Stimulated activated CD4-positive, alpha-beta T cell treated with anti-CD3 and anti-CD28 coated beads, TNF-alpha, amount 100 ng/mL, for 1 hour (primary cell): ENCODE measurements at regions not wholly inside any gene's neighbourhood (a gene's known extent, or its start where the extent isn't known, plus 50 kb on each side); places are given as distances from the start of the nearest gene placed in this dataset.
"Not testable (repeated sequence)": the region's sequence is repeated elsewhere in the genome, so short reads cannot be mapped to it uniquely, and the experiment has no call there.

Source experiments
- DNase-seq, 3 donors: peaks; one replicate each; pipeline ENCODE4 v3.0.0-alpha.2; 2020; ENCODE audit warnings: low read depth in 3 of 3, low spot score in 1 of 3

DNA sequence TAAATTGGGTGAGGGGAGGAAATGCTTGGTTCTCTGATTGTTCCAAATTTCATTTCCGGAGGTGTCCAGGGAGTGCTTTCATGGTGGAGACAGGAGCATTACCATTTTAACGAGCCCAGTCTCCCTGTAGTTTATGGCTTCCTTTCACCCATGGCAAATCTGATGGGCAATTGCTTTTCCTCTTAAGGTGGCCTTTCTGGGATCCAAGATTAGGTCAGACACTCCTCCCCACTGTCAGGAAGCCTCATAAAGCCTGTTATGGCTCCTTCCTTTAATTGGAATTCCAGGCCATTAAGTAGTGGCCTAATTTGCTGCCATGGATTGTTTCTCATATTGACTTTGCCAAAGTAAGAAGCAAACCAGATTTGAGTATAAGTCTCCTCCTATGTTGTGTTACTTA, 157.8 kb downstream of the PDCD6IP start:
- DNase-seq = no peak

- DNase-seq = no peak
These were observed 158.3 kb downstream of the PDCD6IP start for GRCh38 chr3:33956776-33957175.

DNA sequence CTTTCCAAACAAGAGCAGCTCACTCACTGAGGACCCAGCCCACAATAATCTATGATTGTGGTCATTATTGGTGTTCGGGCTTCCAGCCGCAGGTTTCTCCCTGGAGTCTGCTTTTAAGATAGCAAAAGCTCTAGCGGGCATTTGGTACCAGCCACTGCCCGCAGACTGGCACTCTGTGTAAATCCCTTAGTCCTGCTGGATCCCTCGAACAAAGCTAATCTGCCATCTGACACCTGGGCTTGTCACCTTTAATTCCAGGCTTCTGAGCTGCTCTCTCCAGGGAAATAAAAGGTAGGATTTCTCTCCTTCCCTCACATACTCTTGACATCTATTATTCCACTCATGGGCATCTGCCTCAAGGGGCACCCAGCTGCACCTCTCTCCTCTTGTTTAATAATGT, 158.7 kb downstream of the PDCD6IP start:
- DNase-seq = no peak

- no peak for DNase-seq
These were observed 160.2 kb downstream of the PDCD6IP start for GRCh38 chr3:33958661-33959060.

GRCh38 chr3:33962396-33962795, 164.0 kb downstream of the PDCD6IP start:
- DNase-seq = no peak

- DNase-seq = not testable (repeated sequence)
These were observed 171.8 kb downstream of the PDCD6IP start for GRCh38 chr3:33970180-33970579.

GRCh38 chr3:33971055-33971454, 172.6 kb downstream of the PDCD6IP start:
- DNase-seq = no peak

GRCh38 chr3:33975463-33975862, 177.0 kb downstream of the PDCD6IP start:
- DNase-seq = no peak

GRCh38 chr3:33977227-33977626, 178.8 kb downstream of the PDCD6IP start:
- no peak for DNase-seq

DNA sequence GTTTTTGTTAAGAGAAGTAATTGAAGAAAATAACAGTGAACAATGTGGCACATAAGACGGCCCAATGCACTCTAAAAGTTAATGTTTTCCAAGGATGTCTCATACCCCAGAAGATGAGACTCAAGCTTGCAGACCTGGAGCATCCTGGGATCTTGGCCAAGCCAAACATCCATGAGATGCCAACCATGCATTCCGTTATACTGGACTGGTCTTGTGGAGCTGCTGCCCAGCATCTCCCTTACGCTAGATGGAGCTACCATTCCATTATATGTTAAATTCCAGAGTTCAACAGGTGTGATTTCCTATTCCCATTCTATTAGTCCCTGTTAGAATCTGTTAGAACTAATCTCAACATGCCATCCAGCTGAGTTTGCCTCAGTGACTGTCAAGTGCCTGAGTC, 181.8 kb downstream of the PDCD6IP start:
- no peak for DNase-seq

GRCh38 chr3:33982269-33982798, 183.9 kb downstream of the PDCD6IP start:
- DNase-seq = no peak

DNA sequence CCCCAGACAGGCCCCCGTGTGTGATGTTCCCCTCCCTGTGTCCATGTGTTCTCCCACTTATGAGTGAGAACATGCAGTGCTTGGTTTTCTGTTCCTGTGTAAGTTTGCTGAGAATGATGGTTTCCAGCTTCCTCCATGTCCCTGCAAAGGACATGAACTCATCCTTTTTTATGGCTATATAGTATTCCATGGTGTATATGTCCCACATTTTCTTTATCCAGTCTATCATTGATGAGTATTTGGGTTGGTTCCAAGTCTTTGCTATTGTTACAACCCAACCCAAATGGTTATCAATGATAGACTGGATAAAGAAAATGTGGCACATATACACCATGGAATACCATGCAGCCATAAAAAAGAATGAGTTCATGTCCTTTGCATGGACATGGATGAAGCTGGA, 184.5 kb downstream of the PDCD6IP start:
- DNase-seq = not testable (repeated sequence)

GRCh38 chr3:33989229-33989628, 190.8 kb downstream of the PDCD6IP start:
- DNase-seq = no peak

- no peak for DNase-seq
These were observed 193.2 kb downstream of the PDCD6IP start for GRCh38 chr3:33991673-33992072.

DNA sequence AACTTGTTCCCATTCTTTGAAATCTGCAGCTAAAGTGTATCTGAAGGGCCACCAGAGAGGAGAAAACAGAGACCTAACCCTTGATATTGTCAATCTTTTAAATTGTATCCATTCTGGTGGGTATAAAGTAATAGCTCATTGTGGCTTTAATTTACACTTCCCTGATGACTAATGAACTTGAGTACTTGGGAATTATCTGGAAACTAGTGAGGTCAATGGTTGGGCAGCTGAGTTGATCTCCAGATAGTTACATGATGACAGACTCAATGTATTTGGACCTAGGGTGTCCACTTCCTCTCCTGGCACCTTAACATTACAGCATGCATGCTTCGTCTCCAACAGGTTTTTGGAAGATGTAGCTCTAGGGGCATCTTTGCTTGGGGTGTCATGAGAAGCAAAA, 195.2 kb downstream of the PDCD6IP start:
- no peak for DNase-seq

DNA sequence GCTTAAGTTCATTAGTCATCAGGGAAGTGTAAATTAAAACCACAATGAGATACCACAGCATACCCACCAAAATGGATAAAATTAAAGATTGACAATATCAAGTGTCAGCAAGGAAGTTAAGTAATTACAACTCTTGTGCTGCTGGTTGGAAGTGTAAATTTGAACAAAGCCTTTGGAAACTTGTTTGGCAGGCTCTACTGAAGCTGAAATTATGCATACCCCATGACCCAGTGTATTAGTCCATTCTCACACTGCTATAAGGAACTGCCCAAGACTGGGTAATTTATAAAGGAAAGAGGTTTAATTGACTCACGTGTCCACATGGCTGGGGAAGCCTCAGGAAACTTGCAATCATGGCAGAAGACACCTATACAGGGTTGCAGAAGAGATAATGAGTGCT, 196.1 kb downstream of the PDCD6IP start:
- DNase-seq = no peak

- no peak for DNase-seq
These were observed 201.9 kb downstream of the PDCD6IP start for GRCh38 chr3:34000301-34000700.

DNA sequence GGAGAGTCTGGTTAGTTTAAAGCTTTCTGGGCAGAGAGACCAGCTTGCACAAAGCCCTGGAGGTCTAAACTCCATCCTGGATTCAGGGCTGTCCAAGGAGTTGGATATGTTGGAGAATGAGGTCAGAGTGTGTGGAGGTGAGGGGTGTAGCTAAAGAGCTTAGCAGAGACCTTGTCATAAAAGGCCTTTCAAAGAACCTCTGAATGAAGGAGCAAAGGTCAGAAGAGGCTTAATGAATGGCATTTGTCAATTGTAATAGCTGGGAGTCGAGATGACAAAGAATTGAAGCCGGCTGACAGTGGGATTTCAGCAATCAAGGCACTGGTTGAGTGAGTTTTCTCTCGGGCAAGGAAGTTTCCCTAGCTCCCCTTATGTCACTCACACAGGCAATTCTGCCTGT, 202.6 kb downstream of the PDCD6IP start:
- no peak for DNase-seq

- no peak for DNase-seq
These were observed 203.6 kb downstream of the PDCD6IP start for GRCh38 chr3:34001990-34002389.

GRCh38 chr3:34002569-34003100, 204.2 kb downstream of the PDCD6IP start:
- DNase-seq = no peak

DNA sequence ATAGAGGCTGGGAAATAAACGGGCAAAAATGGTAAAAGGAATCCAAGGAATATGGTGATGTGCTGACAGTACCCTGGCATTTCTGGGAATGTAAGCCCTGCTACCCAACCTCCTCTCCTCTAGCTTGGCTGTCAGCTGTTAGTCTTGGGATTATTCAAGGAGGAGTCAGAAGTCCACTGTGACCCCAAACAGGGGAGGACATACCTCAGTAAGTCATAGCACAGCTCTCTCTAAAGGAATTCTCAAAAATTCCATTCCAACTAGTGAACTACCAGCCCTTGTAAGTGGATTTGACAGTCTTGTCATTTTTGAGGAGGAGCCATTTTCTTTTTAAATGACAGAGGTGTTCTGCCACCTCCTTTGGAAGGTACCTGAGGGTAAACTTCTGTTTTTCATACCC, 207.5 kb downstream of the PDCD6IP start:
- no peak for DNase-seq

GRCh38 chr3:34008191-34008590, 209.8 kb downstream of the PDCD6IP start:
- no peak for DNase-seq
